HL-60 (cell line): ENCODE measurements at regions not wholly inside any gene's neighbourhood (a gene's known extent, or its start where the extent isn't known, plus 50 kb on each side); places are given as distances from the start of the nearest gene placed in this dataset.

Experiments used
- GABPA ChIP-seq: IDR thresholded peaks from 2 replicates; pipeline ENCODE4 v1.6.1; 2012; ENCODE audit warnings: low read depth
- POLR2AphosphoS5 ChIP-seq: IDR thresholded peaks from 2 replicates; pipeline ENCODE4 v1.6.1; 2012; ENCODE audit warnings: low read depth
- SPI1 ChIP-seq: IDR thresholded peaks from 2 replicates; pipeline ENCODE4 v1.6.1; 2012; ENCODE audit warnings: low read depth, mild to moderate bottlenecking, borderline replicate concordance
- TF ChIP-seq, protein P1 (sequence below): IDR thresholded peaks from one replicate; pipeline ENCODE4 v1.5.1; 2011; ENCODE audit warnings: low read length, control low read depth, inconsistent platforms; ENCODE audit not compliant: insufficient read depth
- TF ChIP-seq, protein P2 (sequence below): IDR thresholded peaks from 2 replicates; pipeline ENCODE4 v1.6.1; 2012; ENCODE audit warnings: low read depth; ENCODE audit not compliant: insufficient replicate concordance

DNA sequence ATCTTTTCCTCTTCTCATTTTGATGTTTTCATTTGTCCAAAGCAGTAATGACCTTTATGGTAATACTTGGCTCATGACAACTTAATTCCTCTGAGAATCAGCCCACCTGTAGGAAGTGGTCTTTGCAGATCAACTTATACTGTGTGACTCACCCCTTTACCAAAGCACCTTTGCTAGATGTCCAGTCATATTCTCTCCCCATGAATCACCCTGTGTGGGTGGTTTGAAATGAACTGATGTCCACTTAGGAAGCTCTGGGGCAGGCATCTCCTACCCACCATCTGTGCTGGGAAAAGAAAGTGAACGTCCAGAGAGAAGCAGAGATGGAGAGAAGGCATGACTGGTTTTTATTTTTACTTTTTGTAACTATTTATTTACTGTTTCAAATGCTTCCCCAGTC lies 410.3 kb downstream of the KIF20B start:
- TF ChIP-seq, protein P1, sequence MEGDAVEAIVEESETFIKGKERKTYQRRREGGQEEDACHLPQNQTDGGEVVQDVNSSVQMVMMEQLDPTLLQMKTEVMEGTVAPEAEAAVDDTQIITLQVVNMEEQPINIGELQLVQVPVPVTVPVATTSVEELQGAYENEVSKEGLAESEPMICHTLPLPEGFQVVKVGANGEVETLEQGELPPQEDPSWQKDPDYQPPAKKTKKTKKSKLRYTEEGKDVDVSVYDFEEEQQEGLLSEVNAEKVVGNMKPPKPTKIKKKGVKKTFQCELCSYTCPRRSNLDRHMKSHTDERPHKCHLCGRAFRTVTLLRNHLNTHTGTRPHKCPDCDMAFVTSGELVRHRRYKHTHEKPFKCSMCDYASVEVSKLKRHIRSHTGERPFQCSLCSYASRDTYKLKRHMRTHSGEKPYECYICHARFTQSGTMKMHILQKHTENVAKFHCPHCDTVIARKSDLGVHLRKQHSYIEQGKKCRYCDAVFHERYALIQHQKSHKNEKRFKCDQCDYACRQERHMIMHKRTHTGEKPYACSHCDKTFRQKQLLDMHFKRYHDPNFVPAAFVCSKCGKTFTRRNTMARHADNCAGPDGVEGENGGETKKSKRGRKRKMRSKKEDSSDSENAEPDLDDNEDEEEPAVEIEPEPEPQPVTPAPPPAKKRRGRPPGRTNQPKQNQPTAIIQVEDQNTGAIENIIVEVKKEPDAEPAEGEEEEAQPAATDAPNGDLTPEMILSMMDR: no peak
- no peak for TF ChIP-seq POLR2AphosphoS5
- TF ChIP-seq, protein P2, sequence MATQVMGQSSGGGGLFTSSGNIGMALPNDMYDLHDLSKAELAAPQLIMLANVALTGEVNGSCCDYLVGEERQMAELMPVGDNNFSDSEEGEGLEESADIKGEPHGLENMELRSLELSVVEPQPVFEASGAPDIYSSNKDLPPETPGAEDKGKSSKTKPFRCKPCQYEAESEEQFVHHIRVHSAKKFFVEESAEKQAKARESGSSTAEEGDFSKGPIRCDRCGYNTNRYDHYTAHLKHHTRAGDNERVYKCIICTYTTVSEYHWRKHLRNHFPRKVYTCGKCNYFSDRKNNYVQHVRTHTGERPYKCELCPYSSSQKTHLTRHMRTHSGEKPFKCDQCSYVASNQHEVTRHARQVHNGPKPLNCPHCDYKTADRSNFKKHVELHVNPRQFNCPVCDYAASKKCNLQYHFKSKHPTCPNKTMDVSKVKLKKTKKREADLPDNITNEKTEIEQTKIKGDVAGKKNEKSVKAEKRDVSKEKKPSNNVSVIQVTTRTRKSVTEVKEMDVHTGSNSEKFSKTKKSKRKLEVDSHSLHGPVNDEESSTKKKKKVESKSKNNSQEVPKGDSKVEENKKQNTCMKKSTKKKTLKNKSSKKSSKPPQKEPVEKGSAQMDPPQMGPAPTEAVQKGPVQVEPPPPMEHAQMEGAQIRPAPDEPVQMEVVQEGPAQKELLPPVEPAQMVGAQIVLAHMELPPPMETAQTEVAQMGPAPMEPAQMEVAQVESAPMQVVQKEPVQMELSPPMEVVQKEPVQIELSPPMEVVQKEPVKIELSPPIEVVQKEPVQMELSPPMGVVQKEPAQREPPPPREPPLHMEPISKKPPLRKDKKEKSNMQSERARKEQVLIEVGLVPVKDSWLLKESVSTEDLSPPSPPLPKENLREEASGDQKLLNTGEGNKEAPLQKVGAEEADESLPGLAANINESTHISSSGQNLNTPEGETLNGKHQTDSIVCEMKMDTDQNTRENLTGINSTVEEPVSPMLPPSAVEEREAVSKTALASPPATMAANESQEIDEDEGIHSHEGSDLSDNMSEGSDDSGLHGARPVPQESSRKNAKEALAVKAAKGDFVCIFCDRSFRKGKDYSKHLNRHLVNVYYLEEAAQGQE: no peak
- no peak for TF ChIP-seq GABPA
- no peak for TF ChIP-seq SPI1
